AG10803 (cell line): ENCODE measurements at regions not wholly inside any gene's neighbourhood (a gene's known extent, or its start where the extent isn't known, plus 50 kb on each side); places are given as distances from the start of the nearest gene placed in this dataset.

Source experiments
- DNase-seq: peaks from one replicate; pipeline ENCODE4 v3.0.0; 2010; ENCODE audit warnings: low read depth
- H3K4me3 ChIP-seq: 2 replicates; pipeline ENCODE4 v1.5.1; 2011; ENCODE audit warnings: mild to moderate bottlenecking, low read length, control low read depth
- CTCF ChIP-seq: conservative IDR thresholded peaks from 2 replicates; pipeline ENCODE4 v1.5.1; 2011; ENCODE audit warnings: mild to moderate bottlenecking, low read length, control low read depth, inconsistent platforms

- H3K4me3 ChIP-seq: no peak overlapping the region
- peak; percentile 84 for DNase-seq
- TF ChIP-seq CTCF: no peak
Observed at GRCh38 chr15:39454189-39454986, 126.5 kb upstream of the THBS1 start.

GRCh38 chr15:39455471-39455991 is 125.3 kb upstream of the THBS1 start:
- DNase-seq: peak; percentile 85
- no peak for TF ChIP-seq CTCF
- H3K4me3 ChIP-seq: no peak overlapping the region

GRCh38 chr15:39456159-39456558 is 124.7 kb upstream of the THBS1 start:
- H3K4me3 ChIP-seq: no peak overlapping the region
- no peak for DNase-seq
- TF ChIP-seq CTCF: no peak

GRCh38 chr15:39456582-39457330 is 124.1 kb upstream of the THBS1 start:
- no peak for TF ChIP-seq CTCF
- DNase-seq: no peak
- no peak overlapping the region for H3K4me3 ChIP-seq

- no peak for DNase-seq
- H3K4me3 ChIP-seq: no peak overlapping the region
- TF ChIP-seq CTCF: no peak
Observed at GRCh38 chr15:39458131-39458530, 122.7 kb upstream of the THBS1 start.

- no peak for TF ChIP-seq CTCF
- DNase-seq: peak; percentile 59
- no peak overlapping the region for H3K4me3 ChIP-seq
Observed at GRCh38 chr15:39459548-39459947, 121.3 kb upstream of the THBS1 start.
